ENCODE measurements at regions not wholly inside any gene's neighbourhood (a gene's known extent, or its start where the extent isn't known, plus 50 kb on each side); places are given as distances from the start of the nearest gene placed in this dataset.

- Histone ChIP-seq H3K36me3 (replicated peaks in 1 of 2; ENCODE audit: control extremely low read depth in 1 of 2, control insufficient read depth in 1 of 2, extremely low read depth in 1 of 2, insufficient read depth in 2 of 2, low read length in 1 of 2) (no peaks in the 10 kb centered on the region), H3K9me3 (ENCODE audit: control extremely low read depth in 1 of 3, control insufficient read depth in 2 of 3, insufficient read depth in 1 of 3, low read length in 2 of 3) (no peaks in the 10 kb centered on the region), H4K20me1 (ENCODE audit: control insufficient read depth, insufficient read depth, low read length, poor library complexity, severe bottlenecking) (no peaks in the 10 kb centered on the region), H3K9ac (ENCODE audit: low read length) (no peak overlapping the region), H2AFZ (ENCODE audit: insufficient read depth, low read depth, low read length, poor library complexity, severe bottlenecking) (no peak overlapping the region), H3K4me1 (ENCODE audit: control insufficient read depth in 2 of 2, insufficient read depth in 2 of 2, low read length in 2 of 2) (peaks cover 0 to 5% of the 10 kb centered on the region in 2 donors), H3K27ac (ENCODE audit: low read length in 2 of 2) (no peak overlapping the region), H3K27me3 (replicated peaks in 1 of 4; ENCODE audit: control extremely low read depth in 1 of 4, control insufficient read depth in 3 of 4, insufficient read depth in 4 of 4, low read length in 3 of 4) (no peaks in the 10 kb centered on the region), H3K4me2 (replicated peaks; ENCODE audit: low read depth, low read length, poor library complexity, severe bottlenecking) (no peak overlapping the region), H3K4me3 (ENCODE audit: control extremely low read depth in 1 of 5, extremely low read depth in 1 of 5, insufficient read depth in 1 of 5, low read depth in 2 of 5, low read length in 4 of 5) (no peak overlapping the region), H3K79me2 (ENCODE audit: control insufficient read depth, insufficient read depth, low read length) (no peaks in the 10 kb centered on the region)
- CTCF ChIA-PET, result no interaction called here
- 93% methylated on average over 3 of the region's 6 CpGs for WGBS (ENCODE audit: insufficient coverage)
- TF ChIP-seq CTCF (IDR thresholded peaks at IDR 0.05) (no peak), EZH2 (IDR thresholded peaks at IDR 0.05; ENCODE audit: borderline replicate concordance, insufficient read depth, low read depth, low read length, poor library complexity, severe bottlenecking) (no peak)
- Mint-ChIP-seq H3K4me1 (peaks cover 6% of the 10 kb centered on the region), H3K9me3 (ENCODE audit: insufficient read depth) (peaks cover 10% of the 10 kb centered on the region), H3K27ac (no peak overlapping the region), H3K27me3 (no peaks in the 10 kb centered on the region), H3K4me3 (no peak overlapping the region)
- ATAC-seq (ENCODE audit: low read depth) (no peak), DNase-seq (no peak)
- POLR2A ChIA-PET, result no interaction called here
- intact Hi-C loops (cut with micrococcal nuclease), result no loop called here
Observed at GRCh38 chr10:3708852-3709251, 76.2 kb downstream of the KLF6 start.

- TF ChIP-seq CTCF (IDR thresholded peaks at IDR 0.05) (no peak), EZH2 (IDR thresholded peaks at IDR 0.05; ENCODE audit: borderline replicate concordance, insufficient read depth, low read depth, low read length, poor library complexity, severe bottlenecking) (no peak)
- Histone ChIP-seq H3K79me2 (ENCODE audit: control insufficient read depth, insufficient read depth, low read length) (no peaks in the 10 kb centered on the region), H3K4me3 (ENCODE audit: control extremely low read depth in 1 of 5, extremely low read depth in 1 of 5, insufficient read depth in 1 of 5, low read depth in 2 of 5, low read length in 4 of 5) (no peak overlapping the region), H4K20me1 (ENCODE audit: control insufficient read depth, insufficient read depth, low read length, poor library complexity, severe bottlenecking) (no peaks in the 10 kb centered on the region), H3K9ac (ENCODE audit: low read length) (no peak overlapping the region), H2AFZ (ENCODE audit: insufficient read depth, low read depth, low read length, poor library complexity, severe bottlenecking) (no peak overlapping the region), H3K27me3 (replicated peaks in 1 of 4; ENCODE audit: control extremely low read depth in 1 of 4, control insufficient read depth in 3 of 4, insufficient read depth in 4 of 4, low read length in 3 of 4) (no peaks in the 10 kb centered on the region), H3K4me2 (replicated peaks; ENCODE audit: low read depth, low read length, poor library complexity, severe bottlenecking) (no peak overlapping the region), H3K9me3 (ENCODE audit: control extremely low read depth in 1 of 3, control insufficient read depth in 2 of 3, insufficient read depth in 1 of 3, low read length in 2 of 3) (no peaks in the 10 kb centered on the region), H3K27ac (ENCODE audit: low read length in 2 of 2) (no peak overlapping the region), H3K4me1 (ENCODE audit: control insufficient read depth in 2 of 2, insufficient read depth in 2 of 2, low read length in 2 of 2) (peaks cover 0 to 5% of the 10 kb centered on the region in 2 donors), H3K36me3 (replicated peaks in 1 of 2; ENCODE audit: control extremely low read depth in 1 of 2, control insufficient read depth in 1 of 2, extremely low read depth in 1 of 2, insufficient read depth in 2 of 2, low read length in 1 of 2) (no peaks in the 10 kb centered on the region)
- Mint-ChIP-seq H3K27me3 (no peaks in the 10 kb centered on the region), H3K4me3 (no peak overlapping the region), H3K9me3 (ENCODE audit: insufficient read depth) (no peaks in the 10 kb centered on the region), H3K27ac (no peak overlapping the region), H3K4me1 (peaks cover 8% of the 10 kb centered on the region)
- POLR2A ChIA-PET, result no interaction called here
- CTCF ChIA-PET, result no interaction called here
- 65% methylated on average over 10 of the region's 10 CpGs for WGBS (ENCODE audit: insufficient coverage)
- no peak for ATAC-seq (ENCODE audit: low read depth)
- DNase-seq, result no peak
- intact Hi-C loops (cut with micrococcal nuclease), result no loop called here
Observed at GRCh38 chr10:3704565-3705325, 80.3 kb downstream of the KLF6 start.

Data from B cell (primary cell).